A673 (cell line): ENCODE measurements at regions not wholly inside any gene's neighbourhood (a gene's known extent, or its start where the extent isn't known, plus 50 kb on each side); places are given as distances from the start of the nearest gene placed in this dataset.

Experiments used
- CTCF ChIP-seq: fragments of 300-800, 200-600 bp; sonication (generic); conservative IDR thresholded peaks from 2 replicates; pipeline ENCODE4 v1.5.1; 2017; ENCODE audit warnings: low read depth, mild to moderate bottlenecking, antibody characterized with exemption, low read length, moderate library complexity, mixed read lengths
- EZH2 ChIP-seq: fragments of 200-600 bp; sonication (generic); IDR thresholded peaks from 2 replicates; pipeline ENCODE4 v1.6.1; 2017; ENCODE audit warnings: borderline replicate concordance, low read depth, mild to moderate bottlenecking, mixed read lengths, antibody characterized with exemption, low read length; ENCODE audit not compliant: poor library complexity, severe bottlenecking

- TF ChIP-seq CTCF (no peak), EZH2 (no peak)
Measured at GRCh38 chr3:105988540-105989212, 119.9 kb upstream of the CBLB start.
